OCI-LY7 (cell line): ENCODE measurements at regions not wholly inside any gene's neighbourhood (a gene's known extent, or its start where the extent isn't known, plus 50 kb on each side); places are given as distances from the start of the nearest gene placed in this dataset.

ENCODE experiments used
- BruUV-seq: library from RNA; stranded (reverse); fragments of 400-500 nt; replicated peaks from 2 replicates; lab custom pipeline; 2021; lab: Mats Ljungman, UMichigan
- CTCF ChIA-PET: fragments of 300-600 bp; sonication (Branson Sonifier 250); formaldehyde crosslinking; loops from one replicate; lab custom pipeline; 2022; ENCODE audit warnings: antibody characterized with exemption; ENCODE audit not compliant: unreplicated experiment; lab: Charles Lee
- POLR2A ChIA-PET: fragments of 300-600 bp; sonication (Branson Sonifier 250); formaldehyde crosslinking; loops from one replicate; lab custom pipeline; 2022; ENCODE audit warnings: antibody characterized with exemption; lab: Charles Lee
- DNase-seq: peaks from one replicate; pipeline ENCODE4 v3.0.0-alpha.2; 2015; ENCODE audit warnings: low spot score
- H2AFZ ChIP-seq: fragments of 200-600 bp; sonication (generic), shearing (Covaris generic); 2 replicates; pipeline ENCODE4 v1.6.1; 2014; ENCODE audit warnings: mild to moderate bottlenecking, antibody characterized with exemption, low read length, moderate library complexity
- H3K27ac ChIP-seq: fragments of 200-600 bp; sonication (generic); 2 replicates; pipeline ENCODE4 v1.5.1; 2014; ENCODE audit warnings: mixed run types, low read depth, mild to moderate bottlenecking, moderate library complexity, low read length, inconsistent platforms; ENCODE audit not compliant: poor library complexity, severe bottlenecking
- H3K36me3 ChIP-seq: fragments of 200-600 bp; sonication (generic); 2 replicates; pipeline ENCODE4 v1.6.1; 2014; ENCODE audit warnings: mild to moderate bottlenecking, antibody characterized with exemption, low read length, moderate library complexity, mixed read lengths; ENCODE audit not compliant: insufficient read depth
- H3K4me1 ChIP-seq: fragments of 200-600 bp; sonication (generic); 2 replicates; pipeline ENCODE4 v1.5.1; 2014; ENCODE audit warnings: mild to moderate bottlenecking, low read length; ENCODE audit not compliant: insufficient read depth, poor library complexity, severe bottlenecking
- H3K4me2 ChIP-seq: fragments of 200-600 bp; sonication (generic); 2 replicates; pipeline ENCODE4 v1.6.1; 2014; ENCODE audit warnings: mild to moderate bottlenecking, low read length
- H3K4me3 ChIP-seq: fragments of 200-600 bp; sonication (generic); 2 replicates; pipeline ENCODE4 v1.5.1; 2014; ENCODE audit warnings: mild to moderate bottlenecking, low read depth, low read length; ENCODE audit not compliant: poor library complexity, severe bottlenecking
- H3K79me2 ChIP-seq: fragments of 200-600 bp; sonication (generic); 2 replicates; pipeline ENCODE4 v1.6.1; 2016; ENCODE audit warnings: low read depth, mild to moderate bottlenecking, low read length, moderate library complexity, mixed read lengths; ENCODE audit not compliant: insufficient read depth
- H3K9me2 ChIP-seq: fragments of 200-600 bp; sonication (generic); 2 replicates; pipeline ENCODE4 v1.6.1; 2016; ENCODE audit warnings: mild to moderate bottlenecking, low read length, mixed read lengths; ENCODE audit not compliant: insufficient read depth
- H3K9me3 ChIP-seq: fragments of 200-600 bp; sonication (generic); 2 replicates; pipeline ENCODE4 v1.6.1; 2014; ENCODE audit warnings: mild to moderate bottlenecking, mixed run types, low read length, mixed read lengths
- H4K20me1 ChIP-seq: fragments of 200-600 bp; sonication (generic); 2 replicates; pipeline ENCODE4 v1.6.1; 2014; ENCODE audit warnings: mild to moderate bottlenecking, antibody characterized with exemption, low read length, moderate library complexity, mixed read lengths; ENCODE audit not compliant: insufficient read depth
- EZH2phosphoT487 ChIP-seq: fragments of 200-600 bp; sonication (generic); IDR thresholded peaks from 2 replicates; pipeline ENCODE4 v1.6.1; 2018; ENCODE audit warnings: low read depth, borderline replicate concordance, mild to moderate bottlenecking, mixed run types, antibody characterized with exemption, low read length, moderate library complexity, mixed read lengths
- intact Hi-C: fragments of 100-400 bp; cut with micrococcal nuclease; formaldehyde crosslinking; loops from one replicate; pipeline ENCODE4 v1.10.0; 2022; ENCODE audit not compliant: unreplicated experiment
- TF ChIP-seq, protein P1 (sequence below): fragments of 200-600 bp; sonication (generic); conservative IDR thresholded peaks from 2 replicates; pipeline ENCODE4 v1.5.1; 2014; ENCODE audit warnings: mild to moderate bottlenecking, antibody characterized with exemption, low read length, moderate library complexity, mixed read lengths

DNA sequence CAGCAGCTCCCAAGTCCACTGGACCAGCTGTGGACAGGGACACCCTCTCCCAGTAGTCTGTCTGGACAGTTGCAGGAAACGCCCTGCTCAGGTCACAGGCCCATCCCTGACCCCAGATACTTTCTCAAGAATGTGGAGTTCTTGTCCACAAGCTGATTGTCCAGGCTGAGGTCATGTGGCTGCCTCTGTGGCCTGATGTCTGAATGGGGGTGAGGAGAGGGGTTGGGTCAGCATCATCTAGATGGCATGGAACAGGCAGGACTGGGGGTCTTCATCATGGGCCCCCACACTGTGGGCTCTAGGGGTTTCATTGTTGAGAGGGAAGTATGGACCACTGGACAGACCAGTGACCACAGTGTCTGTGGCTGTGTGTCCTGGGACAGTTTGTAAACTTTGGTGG lies 1015.0 kb downstream of the TBC1D22A start:
- Histone ChIP-seq H2AFZ (no peak overlapping the region), H3K9me2 (no peaks in the 10 kb centered on the region), H3K79me2 (no peaks in the 10 kb centered on the region), H4K20me1 (no peaks in the 10 kb centered on the region), H3K27ac (no peak overlapping the region), H3K4me3 (no peak overlapping the region), H3K36me3 (no peaks in the 10 kb centered on the region), H3K4me2 (no peak overlapping the region), H3K9me3 (no peaks in the 10 kb centered on the region), H3K4me1 (no peaks in the 10 kb centered on the region)
- ChIA-PET POLR2A (interaction anchor here (0.5 to 1.0 kb wide), 2 partner anchors 18 to 317 kb away, joined by 3 read pairs; no protein-coding TSS in a partner anchor), CTCF (no interaction called here)
- BruUV-seq = no TSS peak
- TF ChIP-seq, protein P1, sequence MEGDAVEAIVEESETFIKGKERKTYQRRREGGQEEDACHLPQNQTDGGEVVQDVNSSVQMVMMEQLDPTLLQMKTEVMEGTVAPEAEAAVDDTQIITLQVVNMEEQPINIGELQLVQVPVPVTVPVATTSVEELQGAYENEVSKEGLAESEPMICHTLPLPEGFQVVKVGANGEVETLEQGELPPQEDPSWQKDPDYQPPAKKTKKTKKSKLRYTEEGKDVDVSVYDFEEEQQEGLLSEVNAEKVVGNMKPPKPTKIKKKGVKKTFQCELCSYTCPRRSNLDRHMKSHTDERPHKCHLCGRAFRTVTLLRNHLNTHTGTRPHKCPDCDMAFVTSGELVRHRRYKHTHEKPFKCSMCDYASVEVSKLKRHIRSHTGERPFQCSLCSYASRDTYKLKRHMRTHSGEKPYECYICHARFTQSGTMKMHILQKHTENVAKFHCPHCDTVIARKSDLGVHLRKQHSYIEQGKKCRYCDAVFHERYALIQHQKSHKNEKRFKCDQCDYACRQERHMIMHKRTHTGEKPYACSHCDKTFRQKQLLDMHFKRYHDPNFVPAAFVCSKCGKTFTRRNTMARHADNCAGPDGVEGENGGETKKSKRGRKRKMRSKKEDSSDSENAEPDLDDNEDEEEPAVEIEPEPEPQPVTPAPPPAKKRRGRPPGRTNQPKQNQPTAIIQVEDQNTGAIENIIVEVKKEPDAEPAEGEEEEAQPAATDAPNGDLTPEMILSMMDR = no peak
- TF ChIP-seq EZH2phosphoT487 = no peak
- intact Hi-C loops = no loop called here
- no peak for DNase-seq

DNA sequence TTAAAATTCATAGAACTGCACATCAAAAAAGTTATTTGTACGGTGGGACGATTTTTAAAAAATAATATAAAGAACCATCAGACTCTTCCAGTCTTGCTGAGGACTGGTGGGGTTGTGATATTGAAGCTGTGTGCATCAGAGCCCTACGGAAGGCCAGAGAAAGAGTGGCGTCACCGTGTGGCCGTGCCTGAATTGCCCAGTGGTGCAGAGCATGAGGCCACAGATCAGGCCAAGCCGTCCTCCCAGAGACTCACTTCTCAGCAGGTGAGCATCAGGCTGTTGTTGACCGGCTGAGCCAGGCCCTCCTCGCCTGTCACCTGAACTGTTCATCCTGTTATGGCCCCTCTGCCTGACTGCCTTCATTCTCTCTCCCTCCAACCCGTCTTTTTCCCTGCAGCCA lies 1013.9 kb downstream of the TBC1D22A start:
- Histone ChIP-seq H3K27ac (no peak overlapping the region), H3K9me3 (no peaks in the 10 kb centered on the region), H3K4me3 (no peak overlapping the region), H3K4me2 (no peak overlapping the region), H2AFZ (no peak overlapping the region), H3K4me1 (no peaks in the 10 kb centered on the region), H3K79me2 (no peaks in the 10 kb centered on the region), H3K9me2 (no peaks in the 10 kb centered on the region), H4K20me1 (no peaks in the 10 kb centered on the region), H3K36me3 (no peaks in the 10 kb centered on the region)
- no peak for TF ChIP-seq EZH2phosphoT487
- TF ChIP-seq, protein P1 = no peak; the same call in 1 of the 2 replicates
- BruUV-seq = no TSS peak
- ChIA-PET POLR2A (no interaction called here), CTCF (no interaction called here)
- DNase-seq = no peak
- intact Hi-C loops = no loop called here

DNA sequence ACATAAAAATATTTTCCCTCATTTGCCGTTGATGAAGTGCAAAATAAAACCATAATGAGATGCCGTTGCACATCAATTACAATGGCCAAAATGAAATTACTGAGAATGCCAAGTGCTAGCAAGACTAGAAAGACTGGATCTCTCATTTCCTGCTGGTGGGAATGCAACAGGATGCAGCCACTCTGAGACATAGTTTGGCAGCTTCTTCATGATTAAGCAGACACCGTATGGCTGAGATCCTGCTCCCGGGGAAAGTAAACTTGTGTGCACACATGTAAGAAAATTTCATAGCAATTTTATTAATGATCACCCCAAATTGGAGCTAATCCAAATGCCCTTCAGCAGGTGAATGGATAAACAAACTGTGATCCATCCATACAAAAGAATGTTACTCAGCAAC lies 1013.2 kb downstream of the TBC1D22A start:
- no peak for DNase-seq
- BruUV-seq = no TSS peak
- POLR2A ChIA-PET = no interaction called here
- H3K4me3 ChIP-seq = no peak overlapping the region
- no peaks in the 10 kb centered on the region for H3K4me1 ChIP-seq
- H3K9me3 ChIP-seq = no peaks in the 10 kb centered on the region
- CTCF ChIA-PET = no interaction called here
- H3K4me2 ChIP-seq = no peak overlapping the region
- no peak overlapping the region for H3K27ac ChIP-seq
- H2AFZ ChIP-seq = no peak overlapping the region
- no peaks in the 10 kb centered on the region for H4K20me1 ChIP-seq
- no peaks in the 10 kb centered on the region for H3K9me2 ChIP-seq
- no peaks in the 10 kb centered on the region for H3K36me3 ChIP-seq
- no peaks in the 10 kb centered on the region for H3K79me2 ChIP-seq
- intact Hi-C loops = no loop called here
- no peak for TF ChIP-seq EZH2phosphoT487
- TF ChIP-seq, protein P1 = no peak
